Endothelial cell of umbilical vein (primary cell): ENCODE measurements at regions not wholly inside any gene's neighbourhood (a gene's known extent, or its start where the extent isn't known, plus 50 kb on each side); places are given as distances from the start of the nearest gene placed in this dataset.

Experiments used
- BruUV-seq: library from RNA; stranded (reverse); fragments of 400-500 nt; replicated peaks from 2 replicates; lab custom pipeline; 2021; lab: Mats Ljungman, UMichigan
- CTCF ChIA-PET: fragments of 300-600, 350-600 bp; sonication (Branson Sonifier 250); formaldehyde crosslinking; loops from one replicate; lab custom pipeline; 2021; ENCODE audit warnings: antibody characterized with exemption, inconsistent platforms; lab: Charles Lee
- POLR2A ChIA-PET: fragments of 300-600, 350-600 bp; sonication (Branson Sonifier 250); formaldehyde crosslinking; loops from one replicate; lab custom pipeline; 2021; ENCODE audit warnings: antibody characterized with exemption, inconsistent platforms; lab: Charles Lee
- DNase-seq: peaks from one replicate; pipeline ENCODE4 v3.0.0-alpha.2; 2011; ENCODE audit warnings: low read depth, low spot score
- FAIRE-seq: peaks from 2 replicates; lab custom pipeline; 2011; peaks lifted over from hg19 to GRCh38; lab: Jason Lieb, UNC
- H2AFZ ChIP-seq: 2 replicates; pipeline ENCODE4 v1.6.0; 2012; ENCODE audit warnings: low read depth, low read length, control low read depth, inconsistent platforms
- H3K27ac ChIP-seq: 2 replicates; pipeline ENCODE4 v1.5.1; 2011; ENCODE audit warnings: low read depth, mild to moderate bottlenecking, control low read depth, low read length, moderate library complexity; ENCODE audit not compliant: insufficient read depth
- H3K27me3 ChIP-seq, 2 experiments: 2 replicates each; pipeline versions ENCODE4 v1.6.0 to v1.6.1; 2011; ENCODE audit warnings: low read length in 2 of 2, mixed read lengths in 1 of 2; ENCODE audit not compliant: control insufficient read depth in 2 of 2, insufficient read depth in 2 of 2
- H3K36me3 ChIP-seq, 2 experiments: 2 replicates in 1 of 2; 3 replicates in 1 of 2; pipeline ENCODE4 v1.5.1; 2011; ENCODE audit warnings: low read length in 2 of 2, mild to moderate bottlenecking in 1 of 2, moderate library complexity in 1 of 2; ENCODE audit not compliant: control insufficient read depth in 2 of 2, insufficient read depth in 2 of 2; ENCODE audit errors: extremely low read depth in 1 of 2
- H3K4me1 ChIP-seq: 3 replicates; pipeline ENCODE4 v1.5.1; 2011; ENCODE audit warnings: mild to moderate bottlenecking, low read length; ENCODE audit not compliant: control insufficient read depth, insufficient read depth; ENCODE audit errors: extremely low read depth
- H3K4me2 ChIP-seq: 2 replicates; pipeline ENCODE4 v1.6.1; 2011; ENCODE audit warnings: low read length, control low read depth, mixed read lengths; ENCODE audit not compliant: insufficient read depth
- H3K4me3 ChIP-seq, 3 experiments: fragments of 200-600 bp in 1 of 3; sonication (generic), shearing (Covaris generic) in 1 of 3; replicated peaks in 1 of 3; 2 replicates each; pipeline ENCODE4 v1.5.1; 2011 to 2016; ENCODE audit warnings: control low read depth in 3 of 3, low read length in 3 of 3, mild to moderate bottlenecking in 2 of 3, inconsistent platforms in 1 of 3, low read depth in 1 of 3, moderate library complexity in 1 of 3; ENCODE audit not compliant: insufficient read depth in 1 of 3
- H3K79me2 ChIP-seq: 2 replicates; pipeline ENCODE4 v1.6.0; 2012; ENCODE audit warnings: low read length, inconsistent platforms; ENCODE audit not compliant: control insufficient read depth, insufficient read depth
- H3K9ac ChIP-seq: replicated peaks from 2 replicates; pipeline ENCODE3; 2011; ENCODE audit warnings: low read length, control low read depth; ENCODE audit not compliant: insufficient read depth; ENCODE audit errors: extremely low read depth
- H3K9me1 ChIP-seq: replicated peaks from 3 replicates; pipeline ENCODE4 v1.6.0; 2011; ENCODE audit warnings: mild to moderate bottlenecking, low read length; ENCODE audit not compliant: control insufficient read depth, insufficient read depth; ENCODE audit errors: extremely low read depth
- H3K9me3 ChIP-seq: replicated peaks from 2 replicates; pipeline ENCODE4 v1.5.1; 2012; ENCODE audit warnings: low read length, inconsistent platforms; ENCODE audit not compliant: control insufficient read depth, insufficient read depth
- H4K20me1 ChIP-seq: replicated peaks from 2 replicates; pipeline ENCODE3; 2011; ENCODE audit warnings: mild to moderate bottlenecking, low read length; ENCODE audit not compliant: control insufficient read depth, insufficient read depth; ENCODE audit errors: extremely low read depth
- EZH2 ChIP-seq: IDR thresholded peaks from 2 replicates; pipeline ENCODE4 v1.6.1; 2012; ENCODE audit warnings: borderline replicate concordance, low read depth, mild to moderate bottlenecking, moderate library complexity, low read length, inconsistent platforms; ENCODE audit not compliant: severe bottlenecking
- FOS ChIP-seq: IDR thresholded peaks from 2 replicates; pipeline ENCODE4 v1.6.1; 2011; ENCODE audit warnings: mild to moderate bottlenecking, low read length, moderate library complexity, borderline replicate concordance; ENCODE audit not compliant: insufficient read depth
- GATA2 ChIP-seq: IDR thresholded peaks from 2 replicates; pipeline ENCODE4 v1.7.0; 2011; ENCODE audit warnings: low read depth, mild to moderate bottlenecking, moderate library complexity, mixed read lengths, low read length; ENCODE audit not compliant: insufficient read length, insufficient read depth
- JUN ChIP-seq: IDR thresholded peaks from 2 replicates; pipeline ENCODE4 v1.6.1; 2011; ENCODE audit warnings: borderline replicate concordance, low read depth; ENCODE audit not compliant: insufficient read length, insufficient read depth
- MYC ChIP-seq: IDR thresholded peaks from one replicate; pipeline ENCODE4 v1.6.1; 2011; ENCODE audit warnings: mild to moderate bottlenecking, low read depth, low read length
- POLR2A ChIP-seq: IDR thresholded peaks from 2 replicates; pipeline ENCODE4 v1.6.1; 2012; ENCODE audit warnings: low read depth, mild to moderate bottlenecking, control low read depth, low read length
- POLR2AphosphoS5 ChIP-seq: IDR thresholded peaks from 2 replicates; pipeline ENCODE4 v1.6.1; 2012; ENCODE audit warnings: low read depth, mild to moderate bottlenecking, control low read depth, low read length, moderate library complexity; ENCODE audit not compliant: insufficient read depth
- dilution Hi-C: fragments of 300-500 bp; cut with MboI; formaldehyde crosslinking; loops from one replicate; pipeline ENCODE4 v1.15.0; 2019; ENCODE audit warnings: low sequenced_read_pairs; ENCODE audit not compliant: extremely low pct_ligation_motif_present
- intact Hi-C: fragments of 100-400 bp; cut with micrococcal nuclease; formaldehyde crosslinking; loops from one replicate; pipeline ENCODE4 v1.10.0; 2022
- TF ChIP-seq, protein P1 (sequence below), 2 donors: IDR thresholded peaks; 1 replicate in 1 of 2; 2 replicates in 1 of 2; pipeline ENCODE4 v1.5.1; 2011; ENCODE audit warnings: low read length in 2 of 2, mild to moderate bottlenecking in 2 of 2, moderate library complexity in 2 of 2, control low read depth in 1 of 2, inconsistent platforms in 1 of 2, low read depth in 1 of 2; ENCODE audit not compliant: insufficient read depth in 1 of 2; ENCODE audit errors: extremely low read depth in 1 of 2
- TF ChIP-seq, protein P2 (sequence below): IDR thresholded peaks from 2 replicates; pipeline ENCODE4 v1.6.1; 2011; ENCODE audit not compliant: insufficient read depth, insufficient read length

DNA sequence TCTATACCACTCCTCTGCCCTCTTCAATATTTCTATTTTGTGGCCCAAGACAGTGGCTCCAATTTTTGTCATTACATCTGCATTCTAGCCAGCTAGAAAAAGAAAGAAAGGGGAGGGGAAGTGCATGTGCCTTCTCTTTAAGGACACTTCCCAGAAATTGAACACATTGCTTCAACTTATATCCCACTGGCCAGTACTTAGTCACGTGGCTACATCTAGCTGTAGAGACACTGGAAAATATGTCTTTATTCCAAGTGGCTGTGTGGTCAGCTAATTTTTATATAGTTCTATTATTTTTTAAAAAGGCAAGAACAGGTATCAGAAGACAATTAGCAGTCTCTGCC is 200.4 kb downstream of the SNX19 start:
- H3K27ac ChIP-seq = no peak overlapping the region
- no peaks in the 10 kb centered on the region for H3K79me2 ChIP-seq
- TF ChIP-seq EZH2 (no peak), POLR2AphosphoS5 (no peak), GATA2 (no peak), MYC (no peak), POLR2A (no peak)
- no peaks in the 10 kb centered on the region for H3K36me3 ChIP-seq
- H3K4me1 ChIP-seq = no peaks in the 10 kb centered on the region
- H4K20me1 ChIP-seq = no peaks in the 10 kb centered on the region
- ChIA-PET CTCF (no interaction called here), POLR2A (no interaction called here)
- no peaks in the 10 kb centered on the region for H3K9me1 ChIP-seq
- BruUV-seq = no TSS peak
- no peak overlapping the region for H3K4me3 ChIP-seq
- no peak for DNase-seq
- H3K9ac ChIP-seq = no peak overlapping the region
- H3K9me3 ChIP-seq = no peaks in the 10 kb centered on the region
- dilution Hi-C loops (no loop called here), intact Hi-C loops (no loop called here)
- no peak overlapping the region for H2AFZ ChIP-seq
- FAIRE-seq = no peak
- H3K4me2 ChIP-seq = no peak overlapping the region
- H3K27me3 ChIP-seq = peaks cover 3 to 7% of the 10 kb centered on the region in 2 experiments

DNA sequence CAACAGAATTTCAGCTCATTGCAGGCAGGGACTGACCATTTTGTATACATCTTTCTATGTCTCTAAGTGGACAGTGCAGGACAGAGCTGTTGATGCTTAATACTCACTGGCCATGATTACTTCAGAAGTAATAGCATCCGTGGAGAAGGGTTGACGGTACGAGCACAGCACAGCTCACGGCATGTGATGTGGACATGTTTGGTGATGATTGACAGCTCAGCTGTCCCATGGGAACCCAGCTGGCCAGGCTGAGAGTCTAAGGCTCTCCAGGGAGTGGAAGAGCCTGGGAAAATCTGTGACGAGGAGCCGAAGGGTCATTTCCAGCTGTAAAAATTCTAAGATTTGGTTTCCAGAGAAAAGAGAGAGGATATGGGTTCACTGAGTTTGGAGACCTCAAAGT is 198.2 kb downstream of the SNX19 start:
- Histone ChIP-seq H3K4me2 (no peak overlapping the region), H4K20me1 (no peaks in the 10 kb centered on the region), H3K79me2 (no peaks in the 10 kb centered on the region), H2AFZ (no peak overlapping the region), H3K9me1 (no peaks in the 10 kb centered on the region), H3K9me3 (no peaks in the 10 kb centered on the region), H3K4me1 (peaks cover 8% of the 10 kb centered on the region), H3K27me3 (peaks cover 3 to 5% of the 10 kb centered on the region in 2 experiments), H3K9ac (no peak overlapping the region), H3K36me3 (no peaks in the 10 kb centered on the region), H3K4me3 (no peak overlapping the region), H3K27ac (no peak overlapping the region)
- FAIRE-seq (no peak), DNase-seq (no peak)
- CTCF ChIA-PET = interaction anchor here (1.2 kb wide), 1 partner anchor 177 kb away, joined by 3 read pairs; no protein-coding TSS in a partner anchor
- TF ChIP-seq GATA2 (no peak), FOS (no peak), POLR2AphosphoS5 (no peak), POLR2A (no peak), JUN (no peak), EZH2 (no peak), MYC (no peak)
- TF ChIP-seq, protein P1, sequence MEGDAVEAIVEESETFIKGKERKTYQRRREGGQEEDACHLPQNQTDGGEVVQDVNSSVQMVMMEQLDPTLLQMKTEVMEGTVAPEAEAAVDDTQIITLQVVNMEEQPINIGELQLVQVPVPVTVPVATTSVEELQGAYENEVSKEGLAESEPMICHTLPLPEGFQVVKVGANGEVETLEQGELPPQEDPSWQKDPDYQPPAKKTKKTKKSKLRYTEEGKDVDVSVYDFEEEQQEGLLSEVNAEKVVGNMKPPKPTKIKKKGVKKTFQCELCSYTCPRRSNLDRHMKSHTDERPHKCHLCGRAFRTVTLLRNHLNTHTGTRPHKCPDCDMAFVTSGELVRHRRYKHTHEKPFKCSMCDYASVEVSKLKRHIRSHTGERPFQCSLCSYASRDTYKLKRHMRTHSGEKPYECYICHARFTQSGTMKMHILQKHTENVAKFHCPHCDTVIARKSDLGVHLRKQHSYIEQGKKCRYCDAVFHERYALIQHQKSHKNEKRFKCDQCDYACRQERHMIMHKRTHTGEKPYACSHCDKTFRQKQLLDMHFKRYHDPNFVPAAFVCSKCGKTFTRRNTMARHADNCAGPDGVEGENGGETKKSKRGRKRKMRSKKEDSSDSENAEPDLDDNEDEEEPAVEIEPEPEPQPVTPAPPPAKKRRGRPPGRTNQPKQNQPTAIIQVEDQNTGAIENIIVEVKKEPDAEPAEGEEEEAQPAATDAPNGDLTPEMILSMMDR (IDR thresholded peaks at IDR 0.05; ENCODE audit: extremely low read depth in 1 of 2, insufficient read depth in 1 of 2, low read depth in 1 of 2, low read length in 2 of 2) = no peak
- TF ChIP-seq, protein P2, sequence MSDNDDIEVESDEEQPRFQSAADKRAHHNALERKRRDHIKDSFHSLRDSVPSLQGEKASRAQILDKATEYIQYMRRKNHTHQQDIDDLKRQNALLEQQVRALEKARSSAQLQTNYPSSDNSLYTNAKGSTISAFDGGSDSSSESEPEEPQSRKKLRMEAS = no peak
- no TSS peak for BruUV-seq
- POLR2A ChIA-PET = no interaction called here
- dilution Hi-C loops (no loop called here), intact Hi-C loops (no loop called here)
